HEK293 (cell line): ENCODE measurements at regions not wholly inside any gene's neighbourhood (a gene's known extent, or its start where the extent isn't known, plus 50 kb on each side); places are given as distances from the start of the nearest gene placed in this dataset.

Source experiments
- CTCF ChIA-PET: fragments of 350-600 bp; formaldehyde crosslinking; extraction: SDS; loops from one replicate; lab custom pipeline; 2021; ENCODE audit warnings: antibody characterized with exemption; lab: Yijun Ruan, JAX
- POLR2A ChIA-PET: fragments of 300-600 bp; formaldehyde crosslinking; extraction: SDS; loops from one replicate; lab custom pipeline; 2020; ENCODE audit warnings: antibody characterized with exemption, inconsistent platforms; lab: Yijun Ruan, JAX
- H3K27ac ChIP-seq: fragments of 200-500 bp; sonication (Bioruptor generic); 2 replicates; pipeline ENCODE4 v1.5.1; 2014; ENCODE audit warnings: low read depth, low read length, control low read depth, inconsistent platforms; ENCODE audit errors: extremely low read depth
- H3K36me3 ChIP-seq, 2 experiments: fragments of 200-500 bp in 1 of 2; sonication (Bioruptor generic) in 1 of 2; 1 replicate in 1 of 2; 2 replicates in 1 of 2; pipeline ENCODE4 v1.5.1; 2014 to 2017; ENCODE audit warnings: inconsistent platforms in 2 of 2, low read length in 2 of 2; ENCODE audit not compliant: control insufficient read depth in 2 of 2, insufficient read depth in 1 of 2
- H3K4me1 ChIP-seq: fragments of 200-500 bp; sonication (Bioruptor generic); 2 replicates; pipeline ENCODE4 v1.5.1; 2014; ENCODE audit warnings: mild to moderate bottlenecking, low read length, inconsistent platforms; ENCODE audit not compliant: control insufficient read depth, insufficient read depth
- H3K4me3 ChIP-seq: 2 replicates; pipeline ENCODE4 v1.5.1; 2011; ENCODE audit warnings: low read depth, mild to moderate bottlenecking, control low read depth, low read length, moderate library complexity
- H3K9me3 ChIP-seq: fragments of 200-500 bp; sonication (Bioruptor generic); 2 replicates; pipeline ENCODE4 v1.5.1; 2014; ENCODE audit warnings: low read depth, low read length, inconsistent platforms; ENCODE audit not compliant: control insufficient read depth, insufficient read depth
- GLIS1 ChIP-seq: fragments of 450-650 bp; formaldehyde crosslinking; IDR thresholded peaks from 2 replicates; pipeline ENCODE4 v1.5.1; 2016; ENCODE audit warnings: missing biosample characterization, missing genetic modification characterization
- SCRT1 ChIP-seq: fragments of 450-650 bp; formaldehyde crosslinking; IDR thresholded peaks from 2 replicates; pipeline ENCODE4 v1.5.1; 2016; ENCODE audit warnings: missing biosample characterization, missing genetic modification characterization, borderline replicate concordance
- SP2 ChIP-seq: fragments of 450-650 bp; formaldehyde crosslinking; IDR thresholded peaks from 2 replicates; pipeline ENCODE4 v1.5.1; 2016; ENCODE audit warnings: missing biosample characterization, missing genetic modification characterization
- WT1 ChIP-seq: fragments of 450-650 bp; formaldehyde crosslinking; IDR thresholded peaks from 2 replicates; pipeline ENCODE4 v1.5.1; 2016; ENCODE audit warnings: missing biosample characterization, missing genetic modification characterization
- ZFHX2 ChIP-seq: fragments of 450-650 bp; formaldehyde crosslinking; conservative IDR thresholded peaks from 2 replicates; pipeline ENCODE4 v1.5.1; 2016; ENCODE audit warnings: missing biosample characterization, missing genetic modification characterization
- ZNF132 ChIP-seq: fragments of 450-650 bp; formaldehyde crosslinking; IDR thresholded peaks from 2 replicates; pipeline ENCODE4 v1.5.1; 2017; ENCODE audit warnings: missing biosample characterization, missing genetic modification characterization, borderline replicate concordance
- ZNF324 ChIP-seq: fragments of 450-650 bp; formaldehyde crosslinking; IDR thresholded peaks from 2 replicates; pipeline ENCODE4 v1.5.1; 2016; ENCODE audit warnings: missing biosample characterization, missing genetic modification characterization
- ZNF426 ChIP-seq: fragments of 450-650 bp; formaldehyde crosslinking; IDR thresholded peaks from 2 replicates; pipeline ENCODE4 v1.5.1; 2017; ENCODE audit warnings: missing biosample characterization, missing genetic modification characterization, mild to moderate bottlenecking, inconsistent platforms, moderate library complexity
- ZNF521 ChIP-seq: fragments of 450-650 bp; formaldehyde crosslinking; IDR thresholded peaks from 2 replicates; pipeline ENCODE4 v1.5.1; 2017; ENCODE audit warnings: missing biosample characterization, mild to moderate bottlenecking, missing genetic modification characterization
- ZNF585B ChIP-seq: fragments of 450-650 bp; formaldehyde crosslinking; IDR thresholded peaks from 2 replicates; pipeline ENCODE4 v1.5.1; 2016; ENCODE audit warnings: missing biosample characterization, missing genetic modification characterization
- TF ChIP-seq, protein P1 (sequence below): fragments of 450-650 bp; formaldehyde crosslinking; IDR thresholded peaks from 2 replicates; pipeline ENCODE4 v1.5.1; 2016; ENCODE audit warnings: missing biosample characterization, missing genetic modification characterization
- TF ChIP-seq, protein P2 (sequence below): fragments of 450-650 bp; formaldehyde crosslinking; IDR thresholded peaks from 2 replicates; pipeline ENCODE4 v1.5.0; 2017; ENCODE audit warnings: missing biosample characterization, missing genetic modification characterization, borderline replicate concordance
- TF ChIP-seq, protein P3 (sequence below): fragments of 450-650 bp; formaldehyde crosslinking; IDR thresholded peaks from 2 replicates; pipeline ENCODE4 v1.5.1; 2016; ENCODE audit warnings: missing biosample characterization, missing genetic modification characterization
- TF ChIP-seq, protein P4 (sequence below): fragments of 450-650 bp; formaldehyde crosslinking; IDR thresholded peaks from 2 replicates; pipeline ENCODE4 v1.5.1; 2016; ENCODE audit warnings: missing biosample characterization, missing genetic modification characterization
- TF ChIP-seq, protein P5 (sequence below): fragments of 450-650 bp; formaldehyde crosslinking; IDR thresholded peaks from 2 replicates; pipeline ENCODE4 v1.5.1; 2016; ENCODE audit warnings: missing biosample characterization, missing genetic modification characterization

DNA sequence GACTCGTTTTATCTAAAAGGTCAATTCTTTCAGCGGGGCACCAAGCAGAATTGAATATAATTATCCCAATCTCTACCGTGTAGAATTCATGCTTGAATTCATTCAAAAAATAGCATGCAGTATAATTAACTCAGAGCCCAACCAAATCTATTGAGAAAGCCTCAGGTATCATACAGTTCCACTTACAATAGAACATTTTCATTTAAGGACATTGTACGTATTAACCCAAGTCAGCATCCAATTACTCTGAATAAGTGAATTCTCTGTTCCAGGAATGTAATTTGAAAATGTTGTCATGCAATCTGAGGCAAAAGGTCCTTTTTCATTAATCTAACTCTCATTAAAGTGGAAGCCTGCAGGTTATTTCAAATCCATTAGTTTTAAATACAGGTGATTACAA lies 78.5 kb downstream of the SALL1 start:
- H3K4me3 ChIP-seq = no peak overlapping the region
- H3K36me3 ChIP-seq = no peaks in the 10 kb centered on the region
- H3K27ac ChIP-seq = no peak overlapping the region
- no peaks in the 10 kb centered on the region for H3K4me1 ChIP-seq
- CTCF ChIA-PET = no interaction called here
- TF ChIP-seq, protein P1, sequence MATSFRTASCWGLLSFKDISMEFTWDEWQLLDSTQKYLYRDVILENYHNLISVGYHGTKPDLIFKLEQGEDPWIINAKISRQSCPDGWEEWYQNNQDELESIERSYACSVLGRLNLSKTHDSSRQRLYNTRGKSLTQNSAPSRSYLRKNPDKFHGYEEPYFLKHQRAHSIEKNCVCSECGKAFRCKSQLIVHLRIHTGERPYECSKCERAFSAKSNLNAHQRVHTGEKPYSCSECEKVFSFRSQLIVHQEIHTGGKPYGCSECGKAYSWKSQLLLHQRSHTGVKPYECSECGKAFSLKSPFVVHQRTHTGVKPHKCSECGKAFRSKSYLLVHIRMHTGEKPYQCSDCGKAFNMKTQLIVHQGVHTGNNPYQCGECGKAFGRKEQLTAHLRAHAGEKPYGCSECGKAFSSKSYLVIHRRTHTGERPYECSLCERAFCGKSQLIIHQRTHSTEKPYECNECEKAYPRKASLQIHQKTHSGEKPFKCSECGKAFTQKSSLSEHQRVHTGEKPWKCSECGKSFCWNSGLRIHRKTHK (tag by site-specific recombination) = no peak
- no peak for TF ChIP-seq SP2 (tag by site-specific recombination)
- TF ChIP-seq ZNF521 (tag by site-specific recombination) = no peak
- no peak for TF ChIP-seq ZNF585B
- TF ChIP-seq WT1 (tag by site-specific recombination) = no peak
- no peaks in the 10 kb centered on the region for H3K9me3 ChIP-seq
- POLR2A ChIA-PET = no interaction called here

DNA sequence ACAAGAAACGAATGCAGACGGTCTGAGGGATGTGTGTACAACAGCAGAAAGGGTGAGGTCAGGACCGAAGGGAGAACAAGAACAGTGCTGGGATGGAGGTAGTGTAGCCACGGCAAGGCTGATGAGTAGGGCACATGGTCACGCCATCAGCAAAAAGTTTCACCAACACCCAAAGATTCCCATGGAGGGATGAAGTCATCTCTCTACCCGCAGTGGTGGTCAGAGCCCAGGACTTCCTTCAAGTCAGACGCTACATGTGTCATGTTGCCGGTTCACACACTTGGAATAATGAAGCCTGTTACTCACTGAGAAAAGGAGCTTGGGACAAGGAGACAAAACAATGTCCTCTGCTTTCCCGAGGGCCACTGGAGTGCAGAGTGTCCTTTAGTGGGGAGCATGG lies 79.7 kb downstream of the SALL1 start:
- Histone ChIP-seq H3K36me3 (no peaks in the 10 kb centered on the region), H3K9me3 (no peaks in the 10 kb centered on the region), H3K4me1 (no peaks in the 10 kb centered on the region), H3K27ac (no peak overlapping the region), H3K4me3 (no peak overlapping the region)
- ChIA-PET CTCF (interaction anchor here (0.6 kb wide), 1 partner anchor 291 kb away, joined by 3 read pairs; no protein-coding TSS in a partner anchor), POLR2A (no interaction called here)
- TF ChIP-seq ZNF132 (tag by site-specific recombination) (no peak), ZNF426 (no peak), ZNF324 (tag by site-specific recombination) (no peak), SCRT1 (tag by site-specific recombination) (no peak), GLIS1 (tag by site-specific recombination) (no peak), ZFHX2 (tag by site-specific recombination) (no peak)
- TF ChIP-seq, protein P2, sequence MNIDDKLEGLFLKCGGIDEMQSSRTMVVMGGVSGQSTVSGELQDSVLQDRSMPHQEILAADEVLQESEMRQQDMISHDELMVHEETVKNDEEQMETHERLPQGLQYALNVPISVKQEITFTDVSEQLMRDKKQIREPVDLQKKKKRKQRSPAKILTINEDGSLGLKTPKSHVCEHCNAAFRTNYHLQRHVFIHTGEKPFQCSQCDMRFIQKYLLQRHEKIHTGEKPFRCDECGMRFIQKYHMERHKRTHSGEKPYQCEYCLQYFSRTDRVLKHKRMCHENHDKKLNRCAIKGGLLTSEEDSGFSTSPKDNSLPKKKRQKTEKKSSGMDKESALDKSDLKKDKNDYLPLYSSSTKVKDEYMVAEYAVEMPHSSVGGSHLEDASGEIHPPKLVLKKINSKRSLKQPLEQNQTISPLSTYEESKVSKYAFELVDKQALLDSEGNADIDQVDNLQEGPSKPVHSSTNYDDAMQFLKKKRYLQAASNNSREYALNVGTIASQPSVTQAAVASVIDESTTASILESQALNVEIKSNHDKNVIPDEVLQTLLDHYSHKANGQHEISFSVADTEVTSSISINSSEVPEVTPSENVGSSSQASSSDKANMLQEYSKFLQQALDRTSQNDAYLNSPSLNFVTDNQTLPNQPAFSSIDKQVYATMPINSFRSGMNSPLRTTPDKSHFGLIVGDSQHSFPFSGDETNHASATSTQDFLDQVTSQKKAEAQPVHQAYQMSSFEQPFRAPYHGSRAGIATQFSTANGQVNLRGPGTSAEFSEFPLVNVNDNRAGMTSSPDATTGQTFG = no peak
- TF ChIP-seq, protein P3, sequence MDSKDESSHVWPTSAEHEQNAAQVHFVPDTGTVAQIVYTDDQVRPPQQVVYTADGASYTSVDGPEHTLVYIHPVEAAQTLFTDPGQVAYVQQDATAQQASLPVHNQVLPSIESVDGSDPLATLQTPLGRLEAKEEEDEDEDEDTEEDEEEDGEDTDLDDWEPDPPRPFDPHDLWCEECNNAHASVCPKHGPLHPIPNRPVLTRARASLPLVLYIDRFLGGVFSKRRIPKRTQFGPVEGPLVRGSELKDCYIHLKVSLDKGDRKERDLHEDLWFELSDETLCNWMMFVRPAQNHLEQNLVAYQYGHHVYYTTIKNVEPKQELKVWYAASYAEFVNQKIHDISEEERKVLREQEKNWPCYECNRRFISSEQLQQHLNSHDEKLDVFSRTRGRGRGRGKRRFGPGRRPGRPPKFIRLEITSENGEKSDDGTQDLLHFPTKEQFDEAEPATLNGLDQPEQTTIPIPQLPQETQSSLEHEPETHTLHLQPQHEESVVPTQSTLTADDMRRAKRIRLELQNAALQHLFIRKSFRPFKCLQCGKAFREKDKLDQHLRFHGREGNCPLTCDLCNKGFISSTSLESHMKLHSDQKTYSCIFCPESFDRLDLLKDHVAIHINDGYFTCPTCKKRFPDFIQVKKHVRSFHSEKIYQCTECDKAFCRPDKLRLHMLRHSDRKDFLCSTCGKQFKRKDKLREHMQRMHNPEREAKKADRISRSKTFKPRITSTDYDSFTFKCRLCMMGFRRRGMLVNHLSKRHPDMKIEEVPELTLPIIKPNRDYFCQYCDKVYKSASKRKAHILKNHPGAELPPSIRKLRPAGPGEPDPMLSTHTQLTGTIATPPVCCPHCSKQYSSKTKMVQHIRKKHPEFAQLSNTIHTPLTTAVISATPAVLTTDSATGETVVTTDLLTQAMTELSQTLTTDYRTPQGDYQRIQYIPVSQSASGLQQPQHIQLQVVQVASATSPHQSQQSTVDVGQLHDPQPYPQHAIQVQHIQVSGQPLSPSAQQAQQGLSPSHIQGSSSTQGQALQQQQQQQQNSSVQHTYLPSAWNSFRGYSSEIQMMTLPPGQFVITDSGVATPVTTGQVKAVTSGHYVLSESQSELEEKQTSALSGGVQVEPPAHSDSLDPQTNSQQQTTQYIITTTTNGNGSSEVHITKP (tag by site-specific recombination) = no peak
- TF ChIP-seq, protein P4, sequence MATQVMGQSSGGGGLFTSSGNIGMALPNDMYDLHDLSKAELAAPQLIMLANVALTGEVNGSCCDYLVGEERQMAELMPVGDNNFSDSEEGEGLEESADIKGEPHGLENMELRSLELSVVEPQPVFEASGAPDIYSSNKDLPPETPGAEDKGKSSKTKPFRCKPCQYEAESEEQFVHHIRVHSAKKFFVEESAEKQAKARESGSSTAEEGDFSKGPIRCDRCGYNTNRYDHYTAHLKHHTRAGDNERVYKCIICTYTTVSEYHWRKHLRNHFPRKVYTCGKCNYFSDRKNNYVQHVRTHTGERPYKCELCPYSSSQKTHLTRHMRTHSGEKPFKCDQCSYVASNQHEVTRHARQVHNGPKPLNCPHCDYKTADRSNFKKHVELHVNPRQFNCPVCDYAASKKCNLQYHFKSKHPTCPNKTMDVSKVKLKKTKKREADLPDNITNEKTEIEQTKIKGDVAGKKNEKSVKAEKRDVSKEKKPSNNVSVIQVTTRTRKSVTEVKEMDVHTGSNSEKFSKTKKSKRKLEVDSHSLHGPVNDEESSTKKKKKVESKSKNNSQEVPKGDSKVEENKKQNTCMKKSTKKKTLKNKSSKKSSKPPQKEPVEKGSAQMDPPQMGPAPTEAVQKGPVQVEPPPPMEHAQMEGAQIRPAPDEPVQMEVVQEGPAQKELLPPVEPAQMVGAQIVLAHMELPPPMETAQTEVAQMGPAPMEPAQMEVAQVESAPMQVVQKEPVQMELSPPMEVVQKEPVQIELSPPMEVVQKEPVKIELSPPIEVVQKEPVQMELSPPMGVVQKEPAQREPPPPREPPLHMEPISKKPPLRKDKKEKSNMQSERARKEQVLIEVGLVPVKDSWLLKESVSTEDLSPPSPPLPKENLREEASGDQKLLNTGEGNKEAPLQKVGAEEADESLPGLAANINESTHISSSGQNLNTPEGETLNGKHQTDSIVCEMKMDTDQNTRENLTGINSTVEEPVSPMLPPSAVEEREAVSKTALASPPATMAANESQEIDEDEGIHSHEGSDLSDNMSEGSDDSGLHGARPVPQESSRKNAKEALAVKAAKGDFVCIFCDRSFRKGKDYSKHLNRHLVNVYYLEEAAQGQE (tag by site-specific recombination) = no peak
- TF ChIP-seq, protein P5, sequence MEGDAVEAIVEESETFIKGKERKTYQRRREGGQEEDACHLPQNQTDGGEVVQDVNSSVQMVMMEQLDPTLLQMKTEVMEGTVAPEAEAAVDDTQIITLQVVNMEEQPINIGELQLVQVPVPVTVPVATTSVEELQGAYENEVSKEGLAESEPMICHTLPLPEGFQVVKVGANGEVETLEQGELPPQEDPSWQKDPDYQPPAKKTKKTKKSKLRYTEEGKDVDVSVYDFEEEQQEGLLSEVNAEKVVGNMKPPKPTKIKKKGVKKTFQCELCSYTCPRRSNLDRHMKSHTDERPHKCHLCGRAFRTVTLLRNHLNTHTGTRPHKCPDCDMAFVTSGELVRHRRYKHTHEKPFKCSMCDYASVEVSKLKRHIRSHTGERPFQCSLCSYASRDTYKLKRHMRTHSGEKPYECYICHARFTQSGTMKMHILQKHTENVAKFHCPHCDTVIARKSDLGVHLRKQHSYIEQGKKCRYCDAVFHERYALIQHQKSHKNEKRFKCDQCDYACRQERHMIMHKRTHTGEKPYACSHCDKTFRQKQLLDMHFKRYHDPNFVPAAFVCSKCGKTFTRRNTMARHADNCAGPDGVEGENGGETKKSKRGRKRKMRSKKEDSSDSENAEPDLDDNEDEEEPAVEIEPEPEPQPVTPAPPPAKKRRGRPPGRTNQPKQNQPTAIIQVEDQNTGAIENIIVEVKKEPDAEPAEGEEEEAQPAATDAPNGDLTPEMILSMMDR = no peak
